GM19468 (cell line): ENCODE measurements at regions not wholly inside any gene's neighbourhood (a gene's known extent, or its start where the extent isn't known, plus 50 kb on each side); places are given as distances from the start of the nearest gene placed in this dataset.
A peak's percentile ranks its signal among the peaks of the same experiment; 100 is the strongest.
"Not testable (repeated sequence)": the region's sequence is repeated elsewhere in the genome, so short reads cannot be mapped to it uniquely, and the experiment has no call there.

ENCODE experiments used
- ATAC-seq: cut with Tn5 transposase; IDR thresholded peaks from one replicate; pipeline ENCODE4 v1.9.1; 2021; ENCODE audit warnings: mild to moderate bottlenecking, moderate library complexity, moderate number of reproducible peaks; ENCODE audit not compliant: unreplicated experiment; ENCODE audit errors: extremely low read depth

GRCh38 chr2:180570864-180571263 is 409.5 kb upstream of the UBE2E3 start:
- no peak for ATAC-seq

GRCh38 chr2:180564051-180564450 is 416.4 kb upstream of the UBE2E3 start:
- ATAC-seq: no peak

- ATAC-seq: no peak
These were observed 418.0 kb upstream of the UBE2E3 start for GRCh38 chr2:180562378-180562777.

- no peak for ATAC-seq
These were observed 420.6 kb upstream of the UBE2E3 start for GRCh38 chr2:180559771-180560170.

GRCh38 chr2:180559038-180559437 is 421.4 kb upstream of the UBE2E3 start:
- ATAC-seq: no peak

- no peak for ATAC-seq
These were observed 424.9 kb upstream of the UBE2E3 start for GRCh38 chr2:180555391-180555965.

- ATAC-seq: no peak
These were observed 426.1 kb upstream of the UBE2E3 start for GRCh38 chr2:180554330-180554729.

- ATAC-seq: no peak
These were observed 427.2 kb upstream of the UBE2E3 start for GRCh38 chr2:180553094-180553715.

GRCh38 chr2:180542511-180542910 is 437.9 kb upstream of the UBE2E3 start:
- ATAC-seq: no peak

GRCh38 chr2:180540761-180541160 is 439.6 kb upstream of the UBE2E3 start:
- ATAC-seq: no peak

GRCh38 chr2:180539541-180539940 is 440.9 kb upstream of the UBE2E3 start:
- ATAC-seq: no peak

- ATAC-seq: no peak
These were observed 445.1 kb upstream of the UBE2E3 start for GRCh38 chr2:180535289-180535688.

GRCh38 chr2:180531787-180532186 is 448.6 kb upstream of the UBE2E3 start:
- ATAC-seq: not testable (repeated sequence)

- no peak for ATAC-seq
These were observed 455.9 kb upstream of the UBE2E3 start for GRCh38 chr2:180524499-180524898.

GRCh38 chr2:180523621-180524340 is 456.6 kb upstream of the UBE2E3 start:
- no peak for ATAC-seq

GRCh38 chr2:180520921-180521581 is 459.4 kb upstream of the UBE2E3 start:
- no peak for ATAC-seq

GRCh38 chr2:180520206-180520605 is 460.2 kb upstream of the UBE2E3 start:
- ATAC-seq: no peak

- ATAC-seq: no peak
These were observed 461.1 kb upstream of the UBE2E3 start for GRCh38 chr2:180519276-180519675.

GRCh38 chr2:180516232-180516631 is 464.2 kb upstream of the UBE2E3 start:
- ATAC-seq: peak; percentile 51

- ATAC-seq: no peak
These were observed 467.0 kb upstream of the UBE2E3 start for GRCh38 chr2:180513389-180513788.

GRCh38 chr2:180508458-180508857 is 471.9 kb upstream of the UBE2E3 start:
- no peak for ATAC-seq
